OCI-LY7 (cell line): ENCODE measurements at regions not wholly inside any gene's neighbourhood (a gene's known extent, or its start where the extent isn't known, plus 50 kb on each side); places are given as distances from the start of the nearest gene placed in this dataset.

ENCODE experiments used
- BruUV-seq: library from RNA; stranded (reverse); fragments of 400-500 nt; replicated peaks from 2 replicates; lab custom pipeline; 2021; lab: Mats Ljungman, UMichigan
- CTCF ChIA-PET: fragments of 300-600 bp; sonication (Branson Sonifier 250); formaldehyde crosslinking; loops from one replicate; lab custom pipeline; 2022; ENCODE audit warnings: antibody characterized with exemption; ENCODE audit not compliant: unreplicated experiment; lab: Charles Lee
- POLR2A ChIA-PET: fragments of 300-600 bp; sonication (Branson Sonifier 250); formaldehyde crosslinking; loops from one replicate; lab custom pipeline; 2022; ENCODE audit warnings: antibody characterized with exemption; lab: Charles Lee
- DNase-seq: peaks from one replicate; pipeline ENCODE4 v3.0.0-alpha.2; 2015; ENCODE audit warnings: low spot score
- H2AFZ ChIP-seq: fragments of 200-600 bp; sonication (generic), shearing (Covaris generic); 2 replicates; pipeline ENCODE4 v1.6.1; 2014; ENCODE audit warnings: mild to moderate bottlenecking, antibody characterized with exemption, low read length, moderate library complexity
- H3K27ac ChIP-seq: fragments of 200-600 bp; sonication (generic); 2 replicates; pipeline ENCODE4 v1.5.1; 2014; ENCODE audit warnings: mixed run types, low read depth, mild to moderate bottlenecking, moderate library complexity, low read length, inconsistent platforms; ENCODE audit not compliant: poor library complexity, severe bottlenecking
- H3K36me3 ChIP-seq: fragments of 200-600 bp; sonication (generic); 2 replicates; pipeline ENCODE4 v1.6.1; 2014; ENCODE audit warnings: mild to moderate bottlenecking, antibody characterized with exemption, low read length, moderate library complexity, mixed read lengths; ENCODE audit not compliant: insufficient read depth
- H3K4me1 ChIP-seq: fragments of 200-600 bp; sonication (generic); 2 replicates; pipeline ENCODE4 v1.5.1; 2014; ENCODE audit warnings: mild to moderate bottlenecking, low read length; ENCODE audit not compliant: insufficient read depth, poor library complexity, severe bottlenecking
- H3K4me2 ChIP-seq: fragments of 200-600 bp; sonication (generic); 2 replicates; pipeline ENCODE4 v1.6.1; 2014; ENCODE audit warnings: mild to moderate bottlenecking, low read length
- H3K4me3 ChIP-seq: fragments of 200-600 bp; sonication (generic); 2 replicates; pipeline ENCODE4 v1.5.1; 2014; ENCODE audit warnings: mild to moderate bottlenecking, low read depth, low read length; ENCODE audit not compliant: poor library complexity, severe bottlenecking
- H3K79me2 ChIP-seq: fragments of 200-600 bp; sonication (generic); 2 replicates; pipeline ENCODE4 v1.6.1; 2016; ENCODE audit warnings: low read depth, mild to moderate bottlenecking, low read length, moderate library complexity, mixed read lengths; ENCODE audit not compliant: insufficient read depth
- H3K9me2 ChIP-seq: fragments of 200-600 bp; sonication (generic); 2 replicates; pipeline ENCODE4 v1.6.1; 2016; ENCODE audit warnings: mild to moderate bottlenecking, low read length, mixed read lengths; ENCODE audit not compliant: insufficient read depth
- H3K9me3 ChIP-seq: fragments of 200-600 bp; sonication (generic); 2 replicates; pipeline ENCODE4 v1.6.1; 2014; ENCODE audit warnings: mild to moderate bottlenecking, mixed run types, low read length, mixed read lengths
- H4K20me1 ChIP-seq: fragments of 200-600 bp; sonication (generic); 2 replicates; pipeline ENCODE4 v1.6.1; 2014; ENCODE audit warnings: mild to moderate bottlenecking, antibody characterized with exemption, low read length, moderate library complexity, mixed read lengths; ENCODE audit not compliant: insufficient read depth
- EZH2phosphoT487 ChIP-seq: fragments of 200-600 bp; sonication (generic); IDR thresholded peaks from 2 replicates; pipeline ENCODE4 v1.6.1; 2018; ENCODE audit warnings: low read depth, borderline replicate concordance, mild to moderate bottlenecking, mixed run types, antibody characterized with exemption, low read length, moderate library complexity, mixed read lengths
- intact Hi-C: fragments of 100-400 bp; cut with micrococcal nuclease; formaldehyde crosslinking; loops from one replicate; pipeline ENCODE4 v1.10.0; 2022; ENCODE audit not compliant: unreplicated experiment
- TF ChIP-seq, protein P1 (sequence below): fragments of 200-600 bp; sonication (generic); conservative IDR thresholded peaks from 2 replicates; pipeline ENCODE4 v1.5.1; 2014; ENCODE audit warnings: mild to moderate bottlenecking, antibody characterized with exemption, low read length, moderate library complexity, mixed read lengths

DNA sequence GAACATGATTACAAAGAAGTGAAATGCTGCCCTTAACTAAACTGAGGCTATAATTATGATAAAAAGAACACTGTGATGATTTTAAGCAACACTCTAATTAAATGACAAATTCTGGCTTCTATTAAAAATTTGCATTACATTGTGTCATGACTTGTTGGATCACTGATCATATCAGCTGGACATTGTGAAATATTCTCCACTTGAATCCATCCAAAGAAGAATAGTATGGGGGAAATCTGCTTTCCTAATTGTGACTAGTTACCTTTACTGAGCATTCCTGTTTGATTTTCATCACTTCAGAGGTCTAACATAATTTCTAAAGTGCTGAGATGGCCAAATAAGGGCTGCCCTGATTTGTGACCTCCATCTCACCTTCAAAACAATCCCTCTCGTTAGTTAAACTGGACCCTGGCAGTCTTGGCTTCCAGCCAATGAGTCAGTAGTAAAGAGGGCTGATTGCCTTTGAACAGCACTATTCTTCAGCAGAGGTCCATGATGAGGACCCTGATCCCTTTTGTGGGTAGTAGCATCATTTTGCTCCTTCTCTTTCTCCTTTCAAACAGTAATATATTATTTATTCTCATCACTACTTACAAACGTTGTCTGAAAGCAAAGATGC, 53.5 kb upstream of the LEKR1 start:
- POLR2A ChIA-PET: no interaction called here
- intact Hi-C loops: no loop called here
- Histone ChIP-seq H3K79me2 (no peaks in the 10 kb centered on the region), H3K4me3 (no peak overlapping the region), H3K9me3 (no peaks in the 10 kb centered on the region), H4K20me1 (no peaks in the 10 kb centered on the region), H3K4me2 (no peak overlapping the region), H3K4me1 (no peaks in the 10 kb centered on the region), H3K27ac (no peak overlapping the region), H3K9me2 (no peaks in the 10 kb centered on the region), H3K36me3 (no peaks in the 10 kb centered on the region), H2AFZ (no peak overlapping the region)
- no peak for TF ChIP-seq EZH2phosphoT487
- TF ChIP-seq, protein P1, sequence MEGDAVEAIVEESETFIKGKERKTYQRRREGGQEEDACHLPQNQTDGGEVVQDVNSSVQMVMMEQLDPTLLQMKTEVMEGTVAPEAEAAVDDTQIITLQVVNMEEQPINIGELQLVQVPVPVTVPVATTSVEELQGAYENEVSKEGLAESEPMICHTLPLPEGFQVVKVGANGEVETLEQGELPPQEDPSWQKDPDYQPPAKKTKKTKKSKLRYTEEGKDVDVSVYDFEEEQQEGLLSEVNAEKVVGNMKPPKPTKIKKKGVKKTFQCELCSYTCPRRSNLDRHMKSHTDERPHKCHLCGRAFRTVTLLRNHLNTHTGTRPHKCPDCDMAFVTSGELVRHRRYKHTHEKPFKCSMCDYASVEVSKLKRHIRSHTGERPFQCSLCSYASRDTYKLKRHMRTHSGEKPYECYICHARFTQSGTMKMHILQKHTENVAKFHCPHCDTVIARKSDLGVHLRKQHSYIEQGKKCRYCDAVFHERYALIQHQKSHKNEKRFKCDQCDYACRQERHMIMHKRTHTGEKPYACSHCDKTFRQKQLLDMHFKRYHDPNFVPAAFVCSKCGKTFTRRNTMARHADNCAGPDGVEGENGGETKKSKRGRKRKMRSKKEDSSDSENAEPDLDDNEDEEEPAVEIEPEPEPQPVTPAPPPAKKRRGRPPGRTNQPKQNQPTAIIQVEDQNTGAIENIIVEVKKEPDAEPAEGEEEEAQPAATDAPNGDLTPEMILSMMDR: no peak
- CTCF ChIA-PET: no interaction called here
- no TSS peak for BruUV-seq
- DNase-seq: no peak

DNA sequence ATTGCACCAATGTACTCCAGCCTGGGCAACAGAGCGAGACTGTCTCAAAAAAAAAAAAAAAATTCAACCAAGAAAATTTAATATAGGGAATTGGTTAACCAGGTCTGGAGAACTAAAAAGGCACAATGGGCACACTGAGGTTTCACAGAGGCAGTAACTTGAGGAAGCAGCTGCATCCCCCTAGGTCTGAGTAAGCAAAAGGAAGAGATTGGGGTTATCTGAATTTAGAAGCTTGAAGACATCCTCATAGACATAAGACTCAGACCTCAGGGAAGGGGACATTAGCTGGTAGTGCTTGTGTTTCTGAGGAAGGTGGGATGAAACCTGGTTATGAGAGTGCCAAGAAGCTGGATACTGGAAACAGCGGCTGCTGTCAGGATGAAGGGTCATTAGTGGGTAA, 50.1 kb upstream of the LEKR1 start:
- H3K9me3 ChIP-seq: no peaks in the 10 kb centered on the region
- no peak overlapping the region for H3K4me2 ChIP-seq
- no peak overlapping the region for H2AFZ ChIP-seq
- no peak overlapping the region for H3K27ac ChIP-seq
- ChIA-PET POLR2A (interaction anchor here (0.7 kb wide), 1 partner anchor 58 kb away, joined by 3 read pairs; no protein-coding TSS in a partner anchor), CTCF (no interaction called here)
- H3K4me3 ChIP-seq: no peak overlapping the region
- H3K36me3 ChIP-seq: no peaks in the 10 kb centered on the region
- no peaks in the 10 kb centered on the region for H3K79me2 ChIP-seq
- H3K4me1 ChIP-seq: no peaks in the 10 kb centered on the region
- H3K9me2 ChIP-seq: no peaks in the 10 kb centered on the region
- BruUV-seq: no TSS peak
- TF ChIP-seq, protein P1: no peak
- no peak for TF ChIP-seq EZH2phosphoT487
- intact Hi-C loops: no loop called here
- DNase-seq: no peak
- no peaks in the 10 kb centered on the region for H4K20me1 ChIP-seq
